ENCODE measurements at regions not wholly inside any gene's neighbourhood (a gene's known extent, or its start where the extent isn't known, plus 50 kb on each side); places are given as distances from the start of the nearest gene placed in this dataset.

- DNase-seq (ENCODE audit: low read depth), result no peak
These were observed 167.9 kb upstream of the TAB2 start for GRCh38 chr6:149149653-149150052.

GRCh38 chr6:149150301-149150700 lies 167.2 kb upstream of the TAB2 start:
- DNase-seq (ENCODE audit: low read depth), result no peak

- DNase-seq (ENCODE audit: low read depth), result peak; percentile 25
These were observed 166.6 kb upstream of the TAB2 start for GRCh38 chr6:149150801-149151398.

- no peak for DNase-seq (ENCODE audit: low read depth)
These were observed 165.0 kb upstream of the TAB2 start for GRCh38 chr6:149152521-149152920.

GRCh38 chr6:149153100-149153499 lies 164.4 kb upstream of the TAB2 start:
- no peak for DNase-seq (ENCODE audit: low read depth)

- no peak for DNase-seq (ENCODE audit: low read depth)
These were observed 163.8 kb upstream of the TAB2 start for GRCh38 chr6:149153693-149154092.

- DNase-seq (ENCODE audit: low read depth), result no peak
These were observed 163.2 kb upstream of the TAB2 start for GRCh38 chr6:149154261-149154821.

GRCh38 chr6:149157126-149157525 lies 160.4 kb upstream of the TAB2 start:
- DNase-seq (ENCODE audit: low read depth), result no peak

GRCh38 chr6:149158076-149158475 lies 159.4 kb upstream of the TAB2 start:
- no peak for DNase-seq (ENCODE audit: low read depth)

GRCh38 chr6:149160943-149161342 lies 156.6 kb upstream of the TAB2 start:
- no peak for DNase-seq (ENCODE audit: low read depth)

- no peak for DNase-seq (ENCODE audit: low read depth)
These were observed 154.6 kb upstream of the TAB2 start for GRCh38 chr6:149162924-149163323.

GRCh38 chr6:149164199-149164750 lies 153.2 kb upstream of the TAB2 start:
- DNase-seq (ENCODE audit: low read depth), result no peak

- DNase-seq (ENCODE audit: low read depth), result no peak
These were observed 151.2 kb upstream of the TAB2 start for GRCh38 chr6:149166336-149166735.

- DNase-seq (ENCODE audit: low read depth), result no peak
These were observed 150.8 kb upstream of the TAB2 start for GRCh38 chr6:149166747-149167146.

GRCh38 chr6:149168968-149169367 lies 148.5 kb upstream of the TAB2 start:
- no peak for DNase-seq (ENCODE audit: low read depth)

GRCh38 chr6:149169761-149170511 lies 147.6 kb upstream of the TAB2 start:
- DNase-seq (ENCODE audit: low read depth), result no peak

GRCh38 chr6:149170564-149171452 lies 146.7 kb upstream of the TAB2 start:
- DNase-seq (ENCODE audit: low read depth), result no peak

GRCh38 chr6:149173222-149173621 lies 144.3 kb upstream of the TAB2 start:
- no peak for DNase-seq (ENCODE audit: low read depth)

GRCh38 chr6:149174962-149175361 lies 142.6 kb upstream of the TAB2 start:
- no peak for DNase-seq (ENCODE audit: low read depth)

GRCh38 chr6:149176971-149177667 lies 140.4 kb upstream of the TAB2 start:
- no peak for DNase-seq (ENCODE audit: low read depth)

GRCh38 chr6:149179431-149179830 lies 138.1 kb upstream of the TAB2 start:
- no peak for DNase-seq (ENCODE audit: low read depth)

GRCh38 chr6:149181304-149181703 lies 136.2 kb upstream of the TAB2 start:
- no peak for DNase-seq (ENCODE audit: low read depth)
